Fibroblast of pulmonary artery (primary cell): ENCODE measurements at regions not wholly inside any gene's neighbourhood (a gene's known extent, or its start where the extent isn't known, plus 50 kb on each side); places are given as distances from the start of the nearest gene placed in this dataset.

Experiments used
- DNase-seq: peaks from one replicate; pipeline ENCODE4 v3.0.0-alpha.2; 2010; ENCODE audit warnings: low read depth
- H3K4me3 ChIP-seq: replicated peaks from 2 replicates; pipeline ENCODE4 v1.5.1; 2011; ENCODE audit warnings: low read depth, mild to moderate bottlenecking, control low read depth, low read length, moderate library complexity
- CTCF ChIP-seq: IDR thresholded peaks from 2 replicates; pipeline ENCODE4 v1.5.1; 2011; ENCODE audit warnings: mild to moderate bottlenecking, control low read depth, low read length, inconsistent platforms; ENCODE audit errors: missing control alignments

- DNase-seq, result no peak
- H3K4me3 ChIP-seq, result no peak overlapping the region
- no peak for TF ChIP-seq CTCF
Observed at GRCh38 chr14:105897725-105898113, 371.3 kb downstream of the TMEM121 start.

GRCh38 chr14:105898482-105899010 is 372.2 kb downstream of the TMEM121 start:
- H3K4me3 ChIP-seq, result no peak overlapping the region
- no peak for DNase-seq
- no peak for TF ChIP-seq CTCF

- no peak for DNase-seq
- no peak overlapping the region for H3K4me3 ChIP-seq
- no peak for TF ChIP-seq CTCF
Observed at GRCh38 chr14:105899071-105899641, 372.8 kb downstream of the TMEM121 start.

- no peak for TF ChIP-seq CTCF
- no peak overlapping the region for H3K4me3 ChIP-seq
- no peak for DNase-seq
Observed at GRCh38 chr14:105899657-105900397, 373.4 kb downstream of the TMEM121 start.

GRCh38 chr14:105900398-105901160 is 374.2 kb downstream of the TMEM121 start:
- no peak for TF ChIP-seq CTCF
- DNase-seq, result no peak
- H3K4me3 ChIP-seq, result no peak overlapping the region

GRCh38 chr14:105901226-105901625 is 374.8 kb downstream of the TMEM121 start:
- H3K4me3 ChIP-seq, result no peak overlapping the region
- DNase-seq, result no peak
- no peak for TF ChIP-seq CTCF
